ENCODE measurements at regions not wholly inside any gene's neighbourhood (a gene's known extent, or its start where the extent isn't known, plus 50 kb on each side); places are given as distances from the start of the nearest gene placed in this dataset.

- TF ChIP-seq CHD7 (IDR thresholded peaks at IDR 0.05; ENCODE audit: insufficient replicate concordance, low read length) = no peak
- no peak for TF ChIP-seq ATF2 (IDR thresholded peaks at IDR 0.05; ENCODE audit: low read length)
- no peak for TF ChIP-seq BACH1 (IDR thresholded peaks at IDR 0.05; ENCODE audit: low read length)
- TF ChIP-seq CBX5 (IDR thresholded peaks at IDR 0.05; ENCODE audit: low read depth, low read length) = no peak
- no peak for TF ChIP-seq CTCF (IDR thresholded peaks at IDR 0.05; ENCODE audit: control extremely low read depth in 1 of 3, insufficient read depth in 1 of 3, low read depth in 1 of 3, low read length in 3 of 3)
These were observed 398.0 kb upstream of the CDH20 start (continued) for GRCh38 chr18:60935041-60935910.

Measured in H1 (cell line).